ENCODE measurements at regions not wholly inside any gene's neighbourhood (a gene's known extent, or its start where the extent isn't known, plus 50 kb on each side); places are given as distances from the start of the nearest gene placed in this dataset.

DNA sequence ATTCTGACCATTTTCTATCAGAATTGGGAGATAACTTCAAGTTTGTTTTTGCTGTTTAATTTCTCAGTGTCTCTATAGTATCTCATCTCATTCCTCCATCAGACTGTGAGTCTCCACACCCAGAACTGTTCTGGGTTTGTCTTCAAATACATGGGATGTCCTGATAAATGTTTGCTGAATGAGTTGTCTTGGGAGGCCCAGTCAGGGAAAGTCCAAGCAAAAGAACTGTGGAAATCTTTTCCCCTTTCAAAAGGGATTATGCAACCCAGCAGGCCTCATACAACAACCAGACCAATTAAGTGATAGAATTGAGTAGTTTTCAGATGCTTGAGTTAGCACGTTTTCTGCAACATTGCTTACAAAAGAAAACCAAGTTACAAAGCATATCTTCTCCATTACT, 324.4 kb downstream of the BRINP1 start:
- ATAC-seq = peak; percentile 66
- intact Hi-C loops (cut with micrococcal nuclease) = no loop called here
- DNase-seq = no peak

DNA sequence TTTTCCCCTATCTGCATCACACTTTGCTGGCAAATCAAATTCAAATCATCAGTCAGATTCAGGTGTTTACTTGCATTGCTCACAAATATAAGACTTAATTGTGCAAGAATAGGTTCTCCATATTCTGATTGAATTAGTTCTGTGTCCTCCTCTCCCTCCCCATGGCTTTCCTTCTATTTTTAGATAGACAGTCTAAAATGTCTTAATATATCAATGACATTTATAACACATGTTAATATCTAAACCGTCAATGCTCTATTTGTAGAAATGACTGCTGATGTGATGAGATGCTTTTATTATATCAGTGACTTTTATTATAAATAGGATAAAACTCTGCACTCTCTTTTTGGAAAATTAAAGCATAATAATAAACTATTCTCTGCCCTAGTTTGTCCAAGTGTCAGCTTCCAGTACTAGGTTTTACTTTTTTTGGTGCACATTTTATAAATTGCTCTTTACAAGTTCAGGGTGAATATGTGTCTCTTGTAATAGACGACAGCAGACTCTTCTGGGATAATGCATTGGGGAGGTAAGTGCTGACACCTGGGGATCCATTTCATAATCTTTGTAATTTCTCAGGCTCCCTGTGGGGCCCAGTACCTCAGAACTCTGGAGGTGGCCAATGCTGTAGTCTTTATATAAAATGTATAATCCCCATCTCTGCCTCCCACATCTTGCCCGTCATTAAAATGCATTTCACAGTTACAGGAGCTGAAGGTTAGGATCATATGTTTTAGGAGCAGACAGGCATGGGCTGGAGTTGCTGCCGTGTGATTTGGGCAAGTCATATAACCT, 321.5 kb downstream of the BRINP1 start:
- DNase-seq = no peak
- intact Hi-C loops (cut with micrococcal nuclease) = no loop called here
- ATAC-seq = peak; percentile 21

DNA sequence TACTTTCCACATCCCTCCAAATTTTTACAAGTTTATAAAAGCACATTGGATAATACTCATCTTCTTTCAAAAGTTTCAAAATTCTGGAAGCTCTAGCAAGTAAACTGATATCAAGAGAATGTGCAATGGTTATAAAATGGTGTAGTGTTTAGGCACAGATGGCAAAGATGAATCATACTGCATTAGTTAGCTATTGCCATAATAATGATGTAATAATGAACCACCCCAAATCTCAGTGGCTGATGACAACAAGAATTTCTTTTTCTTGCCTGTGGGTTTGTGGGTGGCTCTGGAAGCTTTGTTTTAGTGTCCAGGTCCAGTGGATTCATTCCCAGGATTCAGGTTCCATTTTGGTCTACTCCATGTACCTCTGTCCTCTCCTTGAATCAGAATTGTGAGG, 319.0 kb downstream of the BRINP1 start:
- DNase-seq (no peak), ATAC-seq (no peak)
- intact Hi-C loops (cut with micrococcal nuclease) = no loop called here

DNA sequence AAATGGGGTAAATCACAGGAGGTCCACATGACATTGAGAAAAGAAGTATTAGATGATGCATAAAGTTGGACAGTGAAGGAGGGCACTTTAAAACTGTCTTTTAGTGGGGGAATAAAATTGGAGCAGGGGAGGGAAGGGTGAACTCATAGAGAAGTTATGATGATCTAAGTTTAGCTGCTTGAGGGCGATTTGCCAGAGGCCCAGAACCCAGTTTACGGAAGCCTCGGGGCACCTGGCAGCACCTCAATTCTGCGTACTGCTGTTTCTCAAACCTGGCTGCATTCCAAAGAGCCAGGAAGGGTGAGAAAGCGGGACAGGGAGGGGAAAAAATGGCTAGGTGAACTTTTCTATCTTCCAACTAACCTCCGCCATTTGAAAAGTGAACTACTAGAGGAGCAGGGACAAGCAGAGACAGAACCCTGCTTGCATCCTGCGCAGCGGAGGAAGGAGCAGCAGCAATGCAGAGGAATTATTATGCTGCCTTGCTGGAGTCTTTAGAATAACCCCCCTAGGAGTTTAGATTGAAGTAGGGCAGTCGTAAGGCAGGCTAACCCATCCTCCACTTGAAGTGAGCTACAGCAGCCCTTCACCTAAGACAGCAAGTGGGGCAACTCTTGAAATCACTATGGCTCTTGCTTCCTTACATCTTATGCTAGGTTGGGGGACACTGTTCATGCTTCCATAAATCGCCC, 316.8 kb downstream of the BRINP1 start:
- intact Hi-C loops (cut with micrococcal nuclease) = no loop called here
- peak; percentile 75 for DNase-seq

DNA sequence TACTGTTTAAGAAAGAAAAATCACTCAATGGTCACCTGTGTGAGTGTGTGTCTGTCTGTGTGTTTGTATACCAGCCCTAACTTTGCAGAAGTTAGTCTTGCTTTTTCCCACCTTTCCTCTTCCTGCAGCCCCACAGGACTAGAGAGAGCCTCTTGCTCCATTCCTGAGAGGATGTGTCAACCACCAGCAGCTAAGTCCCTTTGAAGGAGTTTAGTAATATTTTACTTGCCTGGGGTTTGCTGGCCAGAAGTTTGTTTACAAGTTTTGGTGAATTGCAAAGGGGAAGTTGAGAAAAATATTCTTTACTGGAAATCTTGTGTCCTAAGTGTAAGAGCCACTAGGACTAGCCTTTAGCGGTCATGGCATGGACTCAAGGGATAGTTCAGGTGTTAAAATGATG, 316.2 kb downstream of the BRINP1 start:
- DNase-seq (no peak), ATAC-seq (peak; percentile 45)
- intact Hi-C loops (cut with micrococcal nuclease) = no loop called here

More for the DNA sequence above, 316.8 kb downstream of the BRINP1 start:
- ATAC-seq = peak; percentile 90

DNA sequence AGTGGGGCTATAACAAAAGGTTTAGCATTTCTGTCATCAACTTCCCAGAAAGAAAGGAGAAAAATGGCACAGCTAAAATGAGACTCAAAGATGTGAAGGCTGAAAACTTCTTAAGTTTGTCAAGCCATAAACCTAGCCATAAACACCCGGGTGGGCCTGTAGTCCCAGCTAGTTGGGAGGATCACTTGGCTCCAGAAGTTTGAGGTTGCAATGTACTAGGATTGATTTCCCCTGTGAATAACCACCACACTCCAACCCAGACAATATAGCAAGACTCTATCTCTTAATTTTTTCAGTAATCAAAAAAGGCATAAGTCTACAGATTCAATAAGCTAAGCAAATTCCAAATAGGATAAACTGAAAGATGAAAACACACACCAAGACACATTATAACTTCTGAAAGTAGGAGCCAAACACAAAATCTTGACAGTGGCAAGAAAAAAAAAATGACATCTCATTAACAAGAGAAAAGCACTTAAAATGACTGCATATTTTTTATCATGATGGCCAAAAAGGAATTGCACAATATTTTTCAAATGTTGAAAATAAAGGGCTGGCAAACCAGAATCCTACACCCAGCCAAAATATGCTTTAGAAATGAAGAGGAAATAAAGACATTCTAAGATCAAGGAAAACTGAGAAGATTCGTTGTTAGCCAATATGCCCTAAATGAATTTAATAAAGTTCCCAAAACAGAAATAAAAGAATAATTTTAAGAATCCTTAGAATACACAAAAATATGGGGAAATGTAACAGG, 308.4 kb downstream of the BRINP1 start:
- ATAC-seq (peak; percentile 83), DNase-seq (no peak)
- intact Hi-C loops (cut with micrococcal nuclease) = no loop called here

DNA sequence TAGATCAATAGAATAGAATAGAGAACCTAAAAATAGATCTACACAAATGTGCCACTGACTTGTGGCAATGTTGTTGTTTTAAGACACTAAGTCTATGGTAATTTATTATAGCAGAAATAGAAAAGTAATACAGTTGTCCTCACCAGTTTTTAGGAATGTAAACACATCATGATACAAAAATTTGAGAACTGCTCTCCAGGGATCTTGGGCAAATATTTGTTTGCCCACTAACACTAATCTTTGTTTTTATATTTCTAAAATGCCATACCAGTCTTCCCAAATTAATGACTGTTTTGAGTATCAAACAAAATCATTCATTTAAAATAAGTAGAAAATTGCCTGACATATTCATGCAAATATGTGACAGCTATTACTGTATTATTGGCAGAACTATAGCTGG, 297.6 kb downstream of the BRINP1 start:
- ATAC-seq (no peak), DNase-seq (no peak)
- intact Hi-C loops (cut with micrococcal nuclease) = no loop called here

DNA sequence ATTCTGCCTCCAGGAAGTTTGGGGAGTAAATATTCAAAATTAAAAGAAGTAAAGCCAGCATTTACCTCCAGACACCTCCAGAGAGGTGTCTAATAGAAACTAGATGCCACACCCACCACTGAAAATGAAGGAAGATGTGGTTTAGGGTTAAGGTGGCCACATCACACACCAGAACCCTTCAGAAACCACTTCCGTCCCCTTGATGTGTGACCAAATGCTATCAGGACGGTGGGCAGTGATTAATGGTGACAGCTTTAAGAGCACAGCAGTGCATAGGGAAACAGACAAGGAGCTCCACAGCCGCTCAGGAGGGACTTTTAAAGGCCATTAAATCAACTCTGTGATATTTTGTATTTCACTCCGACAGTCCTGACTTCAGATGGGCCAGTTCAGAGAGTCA, 295.2 kb downstream of the BRINP1 start:
- ATAC-seq (no peak), DNase-seq (no peak)
- intact Hi-C loops (cut with micrococcal nuclease) = no loop called here

DNA sequence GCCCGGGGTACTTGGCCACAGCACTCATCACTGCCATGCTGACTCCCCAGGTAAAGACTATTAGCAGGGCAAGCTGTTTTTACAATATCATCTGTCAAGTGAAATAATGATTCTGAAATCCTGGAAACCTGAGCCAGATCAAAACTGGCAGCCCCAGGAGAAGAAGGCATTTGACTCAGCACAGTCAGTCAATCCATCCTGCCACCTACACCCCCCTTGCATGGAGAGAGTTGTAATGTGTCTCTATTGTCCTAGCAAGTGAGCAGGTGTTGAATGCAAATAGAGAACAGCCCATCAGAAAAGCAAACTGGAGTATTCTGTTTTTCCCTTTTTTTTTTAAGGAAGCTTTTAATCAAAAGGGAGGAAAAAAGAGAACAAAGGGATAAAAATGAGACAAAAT, 291.2 kb downstream of the BRINP1 start:
- DNase-seq = no peak
- intact Hi-C loops (cut with micrococcal nuclease) = no loop called here
- ATAC-seq = no peak

DNA sequence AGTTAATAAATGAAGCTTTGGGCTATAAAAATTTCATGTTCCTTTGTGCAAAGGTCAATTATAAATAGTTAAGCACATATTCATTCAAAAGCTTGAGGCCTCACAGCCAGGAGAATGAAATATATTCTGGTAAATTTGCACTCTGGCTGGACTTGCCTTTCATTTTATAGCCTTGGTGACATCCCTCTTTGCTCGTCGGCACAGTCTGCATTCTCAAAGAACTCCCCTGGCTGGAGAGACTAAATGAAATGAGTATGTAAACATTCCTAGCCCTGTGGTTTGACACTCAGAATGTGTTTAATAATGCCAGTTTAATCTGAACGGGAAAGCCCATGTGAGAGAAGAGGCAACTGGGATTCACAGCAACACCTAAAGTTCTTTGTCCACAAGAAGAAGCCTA, 285.6 kb downstream of the BRINP1 start:
- no peak for DNase-seq
- intact Hi-C loops (cut with micrococcal nuclease) = no loop called here
- no peak for ATAC-seq

DNA sequence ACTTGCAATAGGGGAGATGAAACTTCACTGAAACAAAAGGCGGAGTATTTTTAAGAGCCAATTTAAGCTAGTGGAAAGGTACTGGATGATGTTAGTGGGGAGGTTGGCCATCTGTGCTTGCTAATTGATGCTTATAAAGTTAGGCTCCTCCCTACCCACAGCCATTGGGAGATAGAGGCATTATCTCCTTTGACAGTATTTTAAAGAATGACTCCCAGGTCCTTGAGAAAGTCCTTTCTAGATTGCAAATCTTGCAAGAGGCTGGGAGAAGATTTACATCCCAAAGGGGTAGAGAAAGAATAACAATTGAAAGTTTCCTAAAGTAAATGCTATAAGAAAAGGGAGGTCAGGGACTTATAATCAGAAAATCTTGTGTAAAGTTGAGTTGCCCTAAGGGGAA, 282.6 kb downstream of the BRINP1 start:
- intact Hi-C loops (cut with micrococcal nuclease) = no loop called here
- ATAC-seq (no peak), DNase-seq (no peak)

DNA sequence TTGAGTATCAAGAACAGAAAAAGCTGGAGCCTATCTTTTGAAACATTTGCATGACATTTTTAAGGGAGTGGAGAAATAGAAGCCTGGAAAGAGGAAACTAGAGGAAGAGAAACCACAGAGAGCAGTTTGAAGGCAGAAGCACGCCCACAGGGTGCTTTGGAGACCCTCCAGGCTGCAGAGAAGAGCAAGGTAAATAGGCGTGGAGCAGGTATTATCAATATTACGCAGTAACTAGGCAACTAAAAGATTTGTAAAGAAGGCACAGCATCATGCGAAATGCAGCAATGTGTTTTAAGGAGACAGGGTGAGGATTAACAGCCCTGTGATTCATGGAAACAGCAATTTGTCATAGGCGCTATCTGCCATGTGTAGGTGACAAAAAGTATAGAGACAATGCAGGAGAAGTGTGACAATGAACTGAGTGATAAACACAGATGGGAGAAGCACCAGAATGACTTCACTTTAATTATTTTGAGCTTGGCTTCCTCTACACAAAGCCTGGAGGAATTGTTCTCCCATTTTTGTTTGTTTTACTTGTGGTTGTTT, 281.2 kb downstream of the BRINP1 start:
- intact Hi-C loops (cut with micrococcal nuclease) = no loop called here
- DNase-seq = no peak
- ATAC-seq = no peak

DNA sequence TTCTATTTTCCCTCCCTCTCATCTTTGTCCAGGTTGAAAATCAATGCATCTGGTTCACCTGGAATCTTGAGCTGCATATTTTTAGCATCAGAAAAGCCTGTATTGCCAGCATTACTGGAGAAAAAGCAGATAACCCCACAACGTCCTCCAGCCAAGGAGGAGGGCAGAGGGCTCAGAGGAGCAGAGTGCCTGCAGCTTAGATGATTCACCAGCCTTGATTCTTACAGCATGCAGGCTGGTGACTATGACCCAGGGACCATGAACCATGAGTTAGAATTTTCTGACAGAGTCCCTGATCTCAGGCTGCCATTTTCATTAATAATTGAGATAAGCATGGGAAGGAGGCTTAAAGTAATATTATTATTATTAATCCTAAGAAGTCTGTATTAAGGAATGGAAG, 278.2 kb downstream of the BRINP1 start:
- ATAC-seq (no peak), DNase-seq (no peak)
- intact Hi-C loops (cut with micrococcal nuclease) = no loop called here

DNA sequence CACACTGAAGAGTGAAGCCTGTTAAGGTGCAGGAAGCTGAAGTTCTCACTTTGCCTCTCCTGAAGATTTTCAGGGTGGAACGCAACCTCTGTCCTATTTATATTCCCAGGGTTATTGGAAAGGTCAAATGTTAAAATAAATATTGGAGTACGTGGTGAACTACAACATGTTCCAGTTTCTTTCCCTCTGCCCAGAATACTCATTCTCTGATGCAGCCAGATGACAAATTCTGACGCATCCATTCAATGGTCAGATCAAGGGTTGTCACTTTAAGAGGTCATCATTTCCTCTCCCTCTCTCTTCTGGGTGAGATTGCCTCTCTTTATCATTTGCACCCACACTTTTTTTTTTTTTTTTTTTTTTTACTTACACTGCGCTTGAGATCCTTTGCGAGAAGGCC, 277.1 kb downstream of the BRINP1 start:
- no peak for DNase-seq
- intact Hi-C loops (cut with micrococcal nuclease) = no loop called here
- no peak for ATAC-seq

DNA sequence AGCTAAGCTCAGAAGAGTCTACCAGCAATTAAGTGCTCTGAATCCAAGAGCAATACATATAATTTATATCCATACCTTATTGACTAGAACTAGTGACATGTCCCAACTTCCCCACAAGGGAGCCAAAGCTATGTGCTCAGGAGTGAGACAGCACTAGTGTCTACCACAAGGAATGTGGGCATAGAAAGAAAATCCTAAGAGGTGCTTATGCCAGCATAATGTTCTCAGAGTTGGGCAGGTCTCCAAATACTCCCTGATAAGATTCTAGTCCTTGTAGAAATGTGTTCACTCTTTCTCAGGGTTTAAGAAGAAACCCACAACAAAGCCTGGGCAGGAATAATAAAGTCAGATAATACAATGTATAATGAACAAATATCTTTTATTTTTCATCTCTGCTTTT, 275.1 kb downstream of the BRINP1 start:
- ATAC-seq = peak; percentile 55
- intact Hi-C loops (cut with micrococcal nuclease) = no loop called here
- no peak for DNase-seq

DNA sequence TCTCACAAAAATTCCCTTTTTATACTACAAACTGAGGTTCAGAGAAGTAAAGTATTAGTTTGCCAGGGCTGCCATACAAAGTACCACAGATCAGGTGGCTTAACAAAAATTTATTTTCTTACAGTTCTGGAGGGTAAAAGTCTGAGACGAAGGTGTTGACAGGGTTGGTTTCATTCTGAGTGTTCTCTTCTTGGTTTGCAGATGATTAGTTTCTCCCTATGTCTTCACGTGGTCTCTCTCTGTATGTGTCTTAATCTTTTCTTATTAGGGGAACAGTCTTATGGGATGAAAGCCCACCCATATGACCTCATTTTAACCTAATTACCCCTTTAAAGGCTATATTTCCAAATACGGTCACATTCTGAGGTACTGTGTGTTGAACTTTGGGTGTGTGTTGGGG, 274.2 kb downstream of the BRINP1 start:
- intact Hi-C loops (cut with micrococcal nuclease) = no loop called here
- no peak for DNase-seq
- ATAC-seq = no peak

DNA sequence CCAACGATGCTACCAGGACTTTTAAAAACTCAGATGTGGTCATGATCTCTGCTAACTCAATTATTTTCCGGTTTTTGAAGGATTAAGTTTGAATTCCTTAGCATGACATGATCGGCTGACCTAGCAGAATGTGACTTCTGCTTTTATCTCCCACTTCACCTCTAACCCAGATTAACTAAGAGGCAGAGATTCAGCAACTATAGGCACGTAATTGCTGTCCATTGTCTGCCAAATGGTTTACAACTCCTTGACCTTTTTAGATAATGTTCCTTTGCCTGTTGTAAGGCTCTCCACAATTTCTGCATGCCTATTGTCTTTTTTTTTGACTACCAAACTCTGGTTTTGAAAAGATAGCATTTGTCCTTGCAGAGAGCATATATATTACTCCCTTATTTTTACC, 268.2 kb downstream of the BRINP1 start:
- intact Hi-C loops (cut with micrococcal nuclease) = no loop called here
- DNase-seq = no peak
- no peak for ATAC-seq

DNA sequence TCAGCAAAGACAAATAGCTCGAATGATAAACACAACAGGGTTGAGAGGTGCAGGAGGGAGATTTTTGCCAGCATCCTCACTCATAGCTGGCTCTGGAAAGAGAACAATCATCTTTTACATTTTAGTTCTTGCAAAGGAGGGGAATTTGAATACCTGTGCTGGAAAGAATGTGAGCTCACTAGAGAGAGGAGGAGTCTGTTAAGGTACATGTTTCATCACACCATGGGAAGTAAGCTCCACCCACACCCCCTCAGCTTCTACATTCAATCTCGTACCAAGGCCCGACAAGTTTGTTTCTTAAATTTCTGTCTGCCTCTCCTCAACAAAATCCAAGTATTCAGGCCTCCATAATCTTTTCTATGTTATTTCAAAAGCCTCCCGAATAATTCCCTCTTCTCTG, 254.6 kb downstream of the BRINP1 start:
- ATAC-seq (no peak), DNase-seq (no peak)
- intact Hi-C loops (cut with micrococcal nuclease) = no loop called here
